ENCODE measurements at regions not wholly inside any gene's neighbourhood (a gene's known extent, or its start where the extent isn't known, plus 50 kb on each side); places are given as distances from the start of the nearest gene placed in this dataset.

GRCh38 chr14:81638656-81639280 lies 105.1 kb upstream of the SEL1L start:
- no peaks in the 10 kb centered on the region for H3K36me3 ChIP-seq (ENCODE audit: insufficient read depth)
- no peaks in the 10 kb centered on the region for H4K20me1 ChIP-seq (ENCODE audit: insufficient read depth)
- H3K9ac ChIP-seq, result no peak overlapping the region
- H2AFZ ChIP-seq (ENCODE audit: low read depth), result no peak overlapping the region
- no peak overlapping the region for H3K27ac ChIP-seq
- no peak overlapping the region for H3K4me2 ChIP-seq
- TF ChIP-seq CTCF (conservative IDR thresholded peaks at IDR 0.05; ENCODE audit: low read depth, low read length), result no peak
- no peaks in the 10 kb centered on the region for H3K4me1 ChIP-seq (ENCODE audit: low read depth, poor library complexity, severe bottlenecking)
- no peaks in the 10 kb centered on the region for H3K27me3 ChIP-seq (ENCODE audit: insufficient read depth, low read depth)
- H3K79me2 ChIP-seq (ENCODE audit: insufficient read depth, low read depth), result no peaks in the 10 kb centered on the region
- no peak overlapping the region for H3K4me3 ChIP-seq (IDR thresholded peaks at IDR 0.05; ENCODE audit: insufficient read depth, low read depth, low read length)

- H3K4me1 ChIP-seq (ENCODE audit: low read depth, poor library complexity, severe bottlenecking), result no peaks in the 10 kb centered on the region
- TF ChIP-seq CTCF (conservative IDR thresholded peaks at IDR 0.05; ENCODE audit: low read depth, low read length), result no peak
- no peak overlapping the region for H3K27ac ChIP-seq
- H3K4me2 ChIP-seq, result no peak overlapping the region
- no peak overlapping the region for H3K9ac ChIP-seq
- H3K79me2 ChIP-seq (ENCODE audit: insufficient read depth, low read depth), result no peaks in the 10 kb centered on the region
- no peak overlapping the region for H2AFZ ChIP-seq (ENCODE audit: low read depth)
- no peaks in the 10 kb centered on the region for H4K20me1 ChIP-seq (ENCODE audit: insufficient read depth)
- H3K36me3 ChIP-seq (ENCODE audit: insufficient read depth), result no peaks in the 10 kb centered on the region
- no peak overlapping the region for H3K4me3 ChIP-seq (IDR thresholded peaks at IDR 0.05; ENCODE audit: insufficient read depth, low read depth, low read length)
- H3K27me3 ChIP-seq (ENCODE audit: insufficient read depth, low read depth), result no peaks in the 10 kb centered on the region
Observed at GRCh38 chr14:81653626-81654025, 120.0 kb upstream of the SEL1L start.

- no peak overlapping the region for H3K4me2 ChIP-seq
- no peaks in the 10 kb centered on the region for H3K79me2 ChIP-seq (ENCODE audit: insufficient read depth, low read depth)
- no peaks in the 10 kb centered on the region for H4K20me1 ChIP-seq (ENCODE audit: insufficient read depth)
- no peak overlapping the region for H3K9ac ChIP-seq
- no peak overlapping the region for H2AFZ ChIP-seq (ENCODE audit: low read depth)
- no peak for TF ChIP-seq CTCF (conservative IDR thresholded peaks at IDR 0.05; ENCODE audit: low read depth, low read length)
- H3K4me1 ChIP-seq (ENCODE audit: low read depth, poor library complexity, severe bottlenecking), result no peaks in the 10 kb centered on the region
- H3K36me3 ChIP-seq (ENCODE audit: insufficient read depth), result no peaks in the 10 kb centered on the region
- no peaks in the 10 kb centered on the region for H3K27me3 ChIP-seq (ENCODE audit: insufficient read depth, low read depth)
- H3K4me3 ChIP-seq (IDR thresholded peaks at IDR 0.05; ENCODE audit: insufficient read depth, low read depth, low read length), result no peak overlapping the region
- no peak overlapping the region for H3K27ac ChIP-seq
Observed at GRCh38 chr14:81655423-81656314, 122.0 kb upstream of the SEL1L start.

- Histone ChIP-seq H3K36me3 (ENCODE audit: insufficient read depth) (no peaks in the 10 kb centered on the region), H3K4me3 (IDR thresholded peaks at IDR 0.05; ENCODE audit: insufficient read depth, low read depth, low read length) (no peak overlapping the region), H2AFZ (ENCODE audit: low read depth) (no peak overlapping the region), H3K79me2 (ENCODE audit: insufficient read depth, low read depth) (no peaks in the 10 kb centered on the region), H3K27me3 (ENCODE audit: insufficient read depth, low read depth) (no peaks in the 10 kb centered on the region), H4K20me1 (ENCODE audit: insufficient read depth) (no peaks in the 10 kb centered on the region), H3K9ac (no peak overlapping the region), H3K27ac (no peak overlapping the region), H3K4me2 (no peak overlapping the region), H3K4me1 (ENCODE audit: low read depth, poor library complexity, severe bottlenecking) (no peaks in the 10 kb centered on the region)
- TF ChIP-seq CTCF (conservative IDR thresholded peaks at IDR 0.05; ENCODE audit: low read depth, low read length), result no peak
Observed at GRCh38 chr14:81656811-81657210, 123.2 kb upstream of the SEL1L start.
